ENCODE measurements at regions not wholly inside any gene's neighbourhood (a gene's known extent, or its start where the extent isn't known, plus 50 kb on each side); places are given as distances from the start of the nearest gene placed in this dataset.

DNA sequence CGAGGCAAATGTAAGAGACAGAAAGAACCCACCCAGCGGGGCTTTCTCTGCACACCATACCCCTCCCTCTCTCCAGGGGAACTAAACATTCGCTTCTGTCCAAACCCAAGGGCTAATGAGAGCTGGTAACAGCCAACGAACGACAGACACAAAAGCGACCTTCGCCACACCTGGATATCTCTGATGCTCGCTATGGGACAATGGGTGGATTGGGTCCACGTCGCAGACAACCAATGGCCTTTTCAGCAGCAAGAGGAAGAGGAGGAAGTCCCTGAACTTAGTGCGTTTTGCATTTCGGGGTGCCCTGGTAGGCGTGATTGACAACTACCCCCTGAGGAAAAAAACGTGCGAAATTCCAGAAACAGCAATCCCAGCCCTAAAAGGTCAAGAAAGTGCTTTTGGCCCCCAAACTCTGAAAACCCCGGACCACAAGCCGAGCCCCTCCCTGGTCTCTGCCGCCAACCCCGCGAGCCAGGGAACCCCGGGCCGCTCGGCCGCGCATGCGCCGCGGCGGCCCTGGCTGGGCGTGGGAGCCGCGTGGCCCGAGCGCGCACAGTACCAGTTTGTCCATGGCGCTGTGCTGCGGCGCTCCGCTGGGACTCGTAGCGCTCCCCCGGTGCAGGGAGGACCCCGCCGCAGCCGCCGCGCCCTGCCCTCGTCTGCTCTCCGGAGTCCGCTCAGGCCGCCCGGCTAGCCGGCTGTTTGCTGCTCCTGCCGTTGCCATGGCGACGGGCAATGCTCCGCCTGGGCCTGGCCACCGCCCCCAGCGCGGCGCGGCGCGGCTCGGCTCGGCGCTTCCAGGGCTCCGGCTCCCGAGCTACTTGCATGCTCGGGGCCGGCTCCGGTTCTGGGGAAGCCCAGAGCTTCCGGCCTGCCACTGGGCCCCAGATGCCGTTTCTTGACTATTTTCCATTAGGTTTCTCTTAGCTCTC, 66.9 kb upstream of the DNAH5 start (continued):
- TF ChIP-seq, protein P1, sequence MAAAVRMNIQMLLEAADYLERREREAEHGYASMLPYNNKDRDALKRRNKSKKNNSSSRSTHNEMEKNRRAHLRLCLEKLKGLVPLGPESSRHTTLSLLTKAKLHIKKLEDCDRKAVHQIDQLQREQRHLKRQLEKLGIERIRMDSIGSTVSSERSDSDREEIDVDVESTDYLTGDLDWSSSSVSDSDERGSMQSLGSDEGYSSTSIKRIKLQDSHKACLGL (CRISPR knock-in tag; IDR thresholded peaks at IDR 0.05): peak; percentile 68; the same call in 1 of the 2 replicates
- TF ChIP-seq, protein P2, sequence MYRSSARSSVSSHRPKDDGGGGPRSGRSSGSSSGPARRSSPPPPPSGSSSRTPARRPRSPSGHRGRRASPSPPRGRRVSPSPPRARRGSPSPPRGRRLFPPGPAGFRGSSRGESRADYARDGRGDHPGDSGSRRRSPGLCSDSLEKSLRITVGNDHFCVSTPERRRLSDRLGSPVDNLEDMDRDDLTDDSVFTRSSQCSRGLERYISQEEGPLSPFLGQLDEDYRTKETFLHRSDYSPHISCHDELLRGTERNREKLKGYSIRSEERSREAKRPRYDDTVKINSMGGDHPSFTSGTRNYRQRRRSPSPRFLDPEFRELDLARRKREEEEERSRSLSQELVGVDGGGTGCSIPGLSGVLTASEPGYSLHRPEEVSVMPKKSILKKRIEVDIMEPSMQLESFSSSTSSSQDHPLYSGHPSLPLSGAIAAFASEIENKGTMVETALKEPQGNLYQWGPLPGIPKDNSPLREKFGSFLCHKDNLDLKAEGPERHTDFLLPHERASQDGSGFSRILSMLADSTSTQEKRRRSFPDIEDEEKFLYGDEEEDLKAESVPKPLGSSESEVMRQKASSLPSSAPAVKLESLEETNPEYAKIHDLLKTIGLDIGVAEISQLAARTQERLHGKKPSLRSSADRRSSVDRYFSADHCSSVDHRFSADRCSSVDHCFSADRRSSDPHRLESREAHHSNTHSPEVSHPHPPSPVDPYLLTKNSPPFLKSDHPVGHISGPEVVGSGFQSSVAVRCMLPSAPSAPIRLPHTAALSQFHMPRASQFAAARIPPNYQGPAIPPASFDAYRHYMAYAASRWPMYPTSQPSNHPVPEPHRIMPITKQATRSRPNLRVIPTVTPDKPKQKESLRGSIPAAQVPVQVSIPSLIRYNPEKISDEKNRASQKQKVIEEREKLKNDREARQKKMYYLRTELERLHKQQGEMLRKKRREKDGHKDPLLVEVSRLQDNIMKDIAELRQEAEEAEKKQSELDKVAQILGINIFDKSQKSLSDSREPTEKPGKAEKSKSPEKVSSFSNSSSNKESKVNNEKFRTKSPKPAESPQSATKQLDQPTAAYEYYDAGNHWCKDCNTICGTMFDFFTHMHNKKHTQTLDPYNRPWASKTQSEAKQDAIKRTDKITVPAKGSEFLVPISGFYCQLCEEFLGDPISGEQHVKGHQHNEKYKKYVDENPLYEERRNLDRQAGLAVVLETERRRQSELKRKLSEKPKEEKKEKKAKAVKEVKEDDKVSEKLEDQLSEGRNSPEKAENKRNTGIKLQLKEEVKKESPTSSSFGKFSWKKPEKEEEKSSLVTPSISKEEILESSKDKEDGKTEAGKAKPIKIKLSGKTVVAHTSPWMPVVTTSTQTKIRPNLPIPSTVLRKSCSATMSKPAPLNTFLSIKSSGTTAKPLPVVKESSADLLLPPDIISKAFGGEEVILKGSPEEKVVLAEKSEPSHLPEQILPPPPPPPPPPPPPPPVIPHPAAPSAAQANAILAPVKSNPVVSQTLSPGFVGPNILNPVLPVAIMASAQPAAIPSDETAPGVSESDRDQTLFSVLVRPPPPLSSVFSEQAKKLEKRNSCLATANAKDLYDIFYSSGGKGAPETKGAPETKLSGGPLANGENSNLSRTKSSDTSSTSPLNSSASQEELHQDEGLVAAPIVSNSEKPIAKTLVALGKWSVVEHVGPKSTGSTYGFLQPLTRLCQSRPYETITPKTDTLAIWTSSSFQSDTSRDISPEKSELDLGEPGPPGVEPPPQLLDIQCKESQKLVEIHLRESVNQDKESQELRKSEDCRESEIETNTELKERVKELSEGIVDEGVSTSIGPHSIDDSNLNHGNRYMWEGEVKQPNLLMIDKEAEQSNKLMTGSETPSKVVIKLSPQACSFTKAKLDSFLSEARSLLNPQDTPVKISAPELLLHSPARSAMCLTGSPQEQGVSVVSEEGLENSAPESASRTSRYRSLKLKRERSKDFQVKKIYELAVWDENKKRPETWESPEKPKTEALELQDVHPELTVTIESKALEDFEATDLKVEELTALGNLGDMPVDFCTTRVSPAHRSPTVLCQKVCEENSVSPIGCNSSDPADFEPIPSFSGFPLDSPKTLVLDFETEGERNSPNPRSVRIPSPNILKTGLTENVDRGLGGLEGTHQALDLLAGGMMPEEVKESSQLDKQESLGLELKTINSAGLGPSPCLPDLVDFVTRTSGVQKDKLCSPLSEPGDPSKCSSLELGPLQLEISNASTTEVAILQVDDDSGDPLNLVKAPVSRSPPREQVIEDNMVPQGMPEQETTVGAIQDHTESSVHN (CRISPR knock-in tag; IDR thresholded peaks at IDR 0.05): no peak
- TF ChIP-seq SPEN (CRISPR knock-in tag; IDR thresholded peaks at IDR 0.05; ENCODE audit: low read depth): no peak; the same call in 1 of the 2 replicates
- 0 out of 2 replicates have a peak, but pooled peaks have one; percentile 59 for TF ChIP-seq ZNF598 (CRISPR knock-in tag; IDR thresholded peaks at IDR 0.05; ENCODE audit: borderline replicate concordance)
- no peak for TF ChIP-seq ZBTB7B (CRISPR knock-in tag; IDR thresholded peaks at IDR 0.05)
- TF ChIP-seq, protein P3, sequence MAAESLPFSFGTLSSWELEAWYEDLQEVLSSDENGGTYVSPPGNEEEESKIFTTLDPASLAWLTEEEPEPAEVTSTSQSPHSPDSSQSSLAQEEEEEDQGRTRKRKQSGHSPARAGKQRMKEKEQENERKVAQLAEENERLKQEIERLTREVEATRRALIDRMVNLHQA (CRISPR knock-in tag; IDR thresholded peaks at IDR 0.05): no peak
- no peak for TF ChIP-seq ZNF577 (CRISPR knock-in tag; IDR thresholded peaks at IDR 0.05; ENCODE audit: borderline replicate concordance, low read depth)
- peak; percentile 69; the same call in 1 of the 2 replicates for TF ChIP-seq ZNF761 (CRISPR knock-in tag; conservative IDR thresholded peaks at IDR 0.05)
- TF ChIP-seq SP1 (IDR thresholded peaks at IDR 0.05): no peak
- no peak for TF ChIP-seq SP1 (CRISPR knock-in tag; IDR thresholded peaks at IDR 0.05)
- no peak for TF ChIP-seq ZBTB8A (CRISPR knock-in tag; IDR thresholded peaks at IDR 0.05; ENCODE audit: borderline replicate concordance, low read depth)
- peak; percentile 78 for TF ChIP-seq ZFX (CRISPR knock-in tag; IDR thresholded peaks at IDR 0.05; ENCODE audit: low read depth)
- no peak for TF ChIP-seq ZNF136 (CRISPR knock-in tag; IDR thresholded peaks at IDR 0.05; ENCODE audit: low read depth)
- no peak for TF ChIP-seq SP2 (CRISPR knock-in tag; IDR thresholded peaks at IDR 0.05)
- no peak; the same call in 1 of the 2 replicates for TF ChIP-seq TMF1 (CRISPR knock-in tag; IDR thresholded peaks at IDR 0.05; ENCODE audit: low read depth)
- TF ChIP-seq, protein P4, sequence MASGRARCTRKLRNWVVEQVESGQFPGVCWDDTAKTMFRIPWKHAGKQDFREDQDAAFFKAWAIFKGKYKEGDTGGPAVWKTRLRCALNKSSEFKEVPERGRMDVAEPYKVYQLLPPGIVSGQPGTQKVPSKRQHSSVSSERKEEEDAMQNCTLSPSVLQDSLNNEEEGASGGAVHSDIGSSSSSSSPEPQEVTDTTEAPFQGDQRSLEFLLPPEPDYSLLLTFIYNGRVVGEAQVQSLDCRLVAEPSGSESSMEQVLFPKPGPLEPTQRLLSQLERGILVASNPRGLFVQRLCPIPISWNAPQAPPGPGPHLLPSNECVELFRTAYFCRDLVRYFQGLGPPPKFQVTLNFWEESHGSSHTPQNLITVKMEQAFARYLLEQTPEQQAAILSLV (CRISPR knock-in tag; IDR thresholded peaks at IDR 0.05; ENCODE audit: borderline replicate concordance): peak; percentile 63; the same call in 1 of the 2 replicates
- TF ChIP-seq NBN (conservative IDR thresholded peaks at IDR 0.05): no peak
- no peak for TF ChIP-seq NRL (CRISPR knock-in tag; IDR thresholded peaks at IDR 0.05; ENCODE audit: borderline replicate concordance)
- TF ChIP-seq MEIS2 (CRISPR knock-in tag; IDR thresholded peaks at IDR 0.05): peak; percentile 77
- TF ChIP-seq ZNF570 (CRISPR knock-in tag; IDR thresholded peaks at IDR 0.05; ENCODE audit: borderline replicate concordance): no peak

Data from HepG2 (cell line).